ENCODE measurements at regions not wholly inside any gene's neighbourhood (a gene's known extent, or its start where the extent isn't known, plus 50 kb on each side); places are given as distances from the start of the nearest gene placed in this dataset.

- DNase-seq: peak in 1 of 2 experiments; percentile 24
These were observed 60.4 kb upstream of the TNP1 start for GRCh38 chr2:216920143-216920876.

DNA sequence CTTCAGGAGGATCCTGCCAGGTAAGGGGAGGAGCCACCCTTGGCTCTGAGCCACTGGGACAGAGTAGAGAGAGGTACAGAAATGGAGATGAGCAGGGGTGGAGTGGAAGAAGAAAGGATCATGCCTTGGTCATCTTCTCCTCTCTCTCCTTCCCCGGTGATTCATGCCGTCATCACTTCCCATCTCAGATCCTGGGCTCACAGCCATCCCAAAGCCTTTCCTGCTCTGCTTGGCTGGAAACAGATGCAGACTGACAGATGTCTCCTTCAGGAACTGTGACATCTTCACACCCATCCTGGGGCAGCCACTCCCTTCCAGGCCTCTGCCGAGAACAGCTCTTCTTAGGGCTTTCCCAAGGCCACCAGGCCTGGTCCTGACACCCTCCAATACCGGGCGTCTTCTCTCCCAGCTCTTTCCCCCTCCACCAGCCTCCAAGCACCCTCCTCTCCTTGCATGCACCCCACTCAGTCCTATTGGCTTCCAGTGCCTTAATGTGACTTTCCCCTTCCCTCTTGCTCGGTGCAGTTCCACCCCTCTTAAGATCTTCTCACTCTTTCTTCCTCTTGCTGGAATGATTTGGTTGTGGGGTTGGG is 58.3 kb upstream of the TNP1 start:
- no peak for DNase-seq

GRCh38 chr2:216916956-216917650 is 57.2 kb upstream of the TNP1 start:
- no peak for DNase-seq

GRCh38 chr2:216915557-216916150 is 55.8 kb upstream of the TNP1 start:
- no peak for DNase-seq

GRCh38 chr2:216914491-216914890 is 54.6 kb upstream of the TNP1 start:
- no peak for DNase-seq

GRCh38 chr2:216911886-216912285 is 52.0 kb upstream of the TNP1 start:
- no peak for DNase-seq

GRCh38 chr2:216911008-216911407 is 51.1 kb upstream of the TNP1 start:
- DNase-seq: no peak

- DNase-seq: peak in 1 of 2 experiments; percentile 22
These were observed 49.8 kb upstream of the TNP1 start for GRCh38 chr2:216909541-216910210.

All from NCI-H2081 (cell line).